ENCODE measurements at regions not wholly inside any gene's neighbourhood (a gene's known extent, or its start where the extent isn't known, plus 50 kb on each side); places are given as distances from the start of the nearest gene placed in this dataset.

GRCh38 chr22:48698618-48699017, 1129.1 kb downstream of the BRD1 start:
- POLR2A ChIA-PET (ENCODE audit: unreplicated experiment) = no interaction called here
- BruUV-seq (replicated peaks) = no TSS peak
- no peaks in the 10 kb centered on the region for H3K36me3 ChIP-seq (ENCODE audit: control insufficient read depth, insufficient read depth, low read length)
- DNase-seq (no peak), ATAC-seq (ENCODE audit: low read depth) (no peak)
- CTCF ChIA-PET = no interaction called here
- H3K4ac ChIP-seq (ENCODE audit: low read depth, low read length) = no peak overlapping the region
- H3K27me3 ChIP-seq (ENCODE audit: control insufficient read depth, insufficient read depth, low read length) = no peaks in the 10 kb centered on the region
- H3K4me1 ChIP-seq (ENCODE audit: control insufficient read depth, insufficient read depth, low read length) = no peaks in the 10 kb centered on the region
- no peaks in the 10 kb centered on the region for H4K20me1 ChIP-seq (ENCODE audit: insufficient read depth, low read length)
- H3K79me1 ChIP-seq (ENCODE audit: low read depth in 1 of 2, low read length in 2 of 2) = no peaks in the 10 kb centered on the region
- no peak overlapping the region for H3K23ac ChIP-seq (ENCODE audit: low read depth, low read length)
- intact Hi-C loops (cut with micrococcal nuclease) = no loop called here
- no peak overlapping the region for H3K18ac ChIP-seq (ENCODE audit: low read depth, low read length)
- no peaks in the 10 kb centered on the region for H3K9me1 ChIP-seq (ENCODE audit: insufficient read depth, low read length)
- H2AK5ac ChIP-seq (ENCODE audit: low read depth, low read length) = no peak overlapping the region
- H4K5ac ChIP-seq (ENCODE audit: low read depth, low read length) = no peak overlapping the region
- in situ Hi-C loops (cut with MboI; ENCODE audit: low sequenced_read_pairs) = no loop called here
- no peak overlapping the region for H2BK120ac ChIP-seq (ENCODE audit: low read depth, low read length)
- peaks cover 78% of the 10 kb centered on the region for H3K9me3 ChIP-seq (ENCODE audit: control insufficient read depth, insufficient read depth, low read length)
- H3K56ac ChIP-seq (ENCODE audit: extremely low read depth, insufficient read depth, low read length) = no peak overlapping the region
- H2BK5ac ChIP-seq (ENCODE audit: low read depth, low read length, poor library complexity, severe bottlenecking) = no peak overlapping the region
- dilution Hi-C loops (cut with HindIII; ENCODE audit: low sequenced_read_pairs, unreplicated experiment) = no loop called here
- H4K8ac ChIP-seq (ENCODE audit: low read depth in 2 of 2, low read length in 2 of 2) = no peak overlapping the region
- no peak overlapping the region for H2BK15ac ChIP-seq (ENCODE audit: low read depth, low read length)
- no peak overlapping the region for H3K4me3 ChIP-seq (ENCODE audit: insufficient read depth, low read depth, low read length)
- no peak overlapping the region for H2AFZ ChIP-seq (replicated peaks; ENCODE audit: low read length, poor library complexity)
- no peak overlapping the region for H3K4me2 ChIP-seq (ENCODE audit: low read depth, low read length)
- no peak overlapping the region for H2AK9ac ChIP-seq (replicated peaks; ENCODE audit: low read depth, low read length, poor library complexity)
- H3K9ac ChIP-seq (ENCODE audit: low read depth, low read length) = no peak overlapping the region
- TF ChIP-seq USF2 (IDR thresholded peaks at IDR 0.05; ENCODE audit: low read depth, low read length) (no peak), CEBPB (IDR thresholded peaks at IDR 0.05; ENCODE audit: low read depth, low read length) (no peak), FOS (IDR thresholded peaks at IDR 0.05; ENCODE audit: low read depth, low read length) (no peak), RCOR1 (IDR thresholded peaks at IDR 0.05; ENCODE audit: insufficient replicate concordance, low read length) (no peak), BHLHE40 (IDR thresholded peaks at IDR 0.05; ENCODE audit: low read depth, low read length) (no peak), MXI1 (IDR thresholded peaks at IDR 0.05; ENCODE audit: borderline replicate concordance, low read depth, low read length) (no peak), POLR2A (IDR thresholded peaks at IDR 0.05; ENCODE audit: low read depth, low read length) (no peak), SMC3 (IDR thresholded peaks at IDR 0.05; ENCODE audit: low read depth, low read length) (no peak), NFE2L2 (IDR thresholded peaks at IDR 0.05; ENCODE audit: low read depth, low read length) (no peak), CHD1 (IDR thresholded peaks at IDR 0.05; ENCODE audit: low read depth, low read length) (no peak), MAFK (IDR thresholded peaks at IDR 0.05; ENCODE audit: low read depth, low read length) (no peak), RAD21 (IDR thresholded peaks at IDR 0.05; ENCODE audit: low read length) (no peak), MAZ (IDR thresholded peaks at IDR 0.05; ENCODE audit: borderline replicate concordance, low read depth, low read length) (no peak), ELK1 (IDR thresholded peaks at IDR 0.05; ENCODE audit: borderline replicate concordance, low read depth, low read length) (no peak)
- no CpG with 5 or more reads among the region's 13 CpGs for WGBS, 2 experiments (ENCODE audit: extremely low coverage in 2 of 2, insufficient read length in 1 of 2)
- no peak overlapping the region for H4K91ac ChIP-seq (ENCODE audit: insufficient read depth, low read depth, low read length)
- no peak overlapping the region for H2BK20ac ChIP-seq (ENCODE audit: low read depth, low read length)
- no peak overlapping the region for H3K14ac ChIP-seq (replicated peaks; ENCODE audit: low read depth, low read length)
- no peak overlapping the region for H3K27ac ChIP-seq (ENCODE audit: insufficient read depth, low read length)

Measured in IMR-90 (cell line).